Osteocyte (in vitro differentiated cells): ENCODE measurements at regions not wholly inside any gene's neighbourhood (a gene's known extent, or its start where the extent isn't known, plus 50 kb on each side); places are given as distances from the start of the nearest gene placed in this dataset.
"Not testable (repeated sequence)": the region's sequence is repeated elsewhere in the genome, so short reads cannot be mapped to it uniquely, and the experiment has no call there.

Experiments used
- DNase-seq: peaks from one replicate; pipeline ENCODE4 v3.0.0; 2021; ENCODE audit warnings: mixed read lengths; ENCODE audit not compliant: unreplicated experiment; ENCODE audit errors: extremely low spot score
- H3K27ac Mint-ChIP-seq: one replicate; pipeline ENCODE4 v1.8.0; 2021; ENCODE audit warnings: mild to moderate bottlenecking, mixed read lengths; ENCODE audit not compliant: unreplicated experiment
- H3K27me3 Mint-ChIP-seq: one replicate; pipeline ENCODE4 v1.8.0; 2021; ENCODE audit warnings: mixed read lengths; ENCODE audit not compliant: unreplicated experiment
- H3K36me3 Mint-ChIP-seq: one replicate; pipeline ENCODE4 v1.8.0; 2021; ENCODE audit warnings: mixed read lengths; ENCODE audit not compliant: unreplicated experiment
- H3K4me1 Mint-ChIP-seq: one replicate; pipeline ENCODE4 v1.8.0; 2021; ENCODE audit warnings: mixed read lengths; ENCODE audit not compliant: unreplicated experiment
- H3K4me3 Mint-ChIP-seq: one replicate; pipeline ENCODE4 v1.8.0; 2021; ENCODE audit warnings: mild to moderate bottlenecking, moderate library complexity, mixed read lengths; ENCODE audit not compliant: unreplicated experiment
- H3K9me3 Mint-ChIP-seq: one replicate; pipeline ENCODE4 v1.8.0; 2021; ENCODE audit warnings: mixed read lengths; ENCODE audit not compliant: unreplicated experiment
- CTCF ChIP-seq: fragments of 200-600 bp; sonication (generic); IDR thresholded peaks from 2 replicates; pipeline ENCODE4 v1.5.0; 2021; ENCODE audit warnings: antibody characterized with exemption, mild to moderate bottlenecking, moderate library complexity

GRCh38 chr5:62767650-62768049 lies 189.0 kb downstream of the LRRC70 start:
- no peak for TF ChIP-seq CTCF
- Mint-ChIP-seq H3K9me3 (no peaks in the 10 kb centered on the region), H3K4me1 (no peaks in the 10 kb centered on the region), H3K36me3 (no peaks in the 10 kb centered on the region), H3K27me3 (peaks cover 14% of the 10 kb centered on the region), H3K4me3 (no peak overlapping the region), H3K27ac (no peak overlapping the region)
- DNase-seq = no peak

- no peak for DNase-seq
- no peak for TF ChIP-seq CTCF
- H3K36me3 Mint-ChIP-seq = no peaks in the 10 kb centered on the region
- H3K4me1 Mint-ChIP-seq = no peaks in the 10 kb centered on the region
- peaks cover 15% of the 10 kb centered on the region for H3K27me3 Mint-ChIP-seq
- H3K27ac Mint-ChIP-seq = no peak overlapping the region
- no peak overlapping the region for H3K4me3 Mint-ChIP-seq
- no peaks in the 10 kb centered on the region for H3K9me3 Mint-ChIP-seq
Observed at GRCh38 chr5:62767077-62767476, 188.5 kb downstream of the LRRC70 start.

- no peak overlapping the region for H3K27ac Mint-ChIP-seq
- no peaks in the 10 kb centered on the region for H3K36me3 Mint-ChIP-seq
- no peak for TF ChIP-seq CTCF
- H3K4me1 Mint-ChIP-seq = no peaks in the 10 kb centered on the region
- H3K4me3 Mint-ChIP-seq = no peak overlapping the region
- no peaks in the 10 kb centered on the region for H3K9me3 Mint-ChIP-seq
- peaks cover 4% of the 10 kb centered on the region for H3K27me3 Mint-ChIP-seq
- no peak for DNase-seq
Observed at GRCh38 chr5:62762503-62762902, 183.9 kb downstream of the LRRC70 start.

- H3K27me3 Mint-ChIP-seq = not testable (repeated sequence)
Observed at GRCh38 chr5:62757686-62758085, 179.1 kb downstream of the LRRC70 start.

GRCh38 chr5:62752998-62753367 lies 174.4 kb downstream of the LRRC70 start:
- not testable (repeated sequence) for H3K36me3 Mint-ChIP-seq, H3K4me1 Mint-ChIP-seq, H3K27me3 Mint-ChIP-seq, H3K9me3 Mint-ChIP-seq, H3K4me3 Mint-ChIP-seq, DNase-seq, H3K27ac Mint-ChIP-seq

More at GRCh38 chr5:62757686-62758085, 179.1 kb downstream of the LRRC70 start:
- H3K27ac Mint-ChIP-seq, H3K36me3 Mint-ChIP-seq, DNase-seq, H3K9me3 Mint-ChIP-seq, H3K4me3 Mint-ChIP-seq, H3K4me1 Mint-ChIP-seq: not testable (repeated sequence)

GRCh38 chr5:62752056-62752997 lies 173.7 kb downstream of the LRRC70 start:
- H3K9me3 Mint-ChIP-seq, DNase-seq, H3K27me3 Mint-ChIP-seq, H3K27ac Mint-ChIP-seq, H3K4me3 Mint-ChIP-seq, H3K36me3 Mint-ChIP-seq, H3K4me1 Mint-ChIP-seq: not testable (repeated sequence)
